Loucy (cell line): ENCODE measurements at regions not wholly inside any gene's neighbourhood (a gene's known extent, or its start where the extent isn't known, plus 50 kb on each side); places are given as distances from the start of the nearest gene placed in this dataset.

Source experiments
- H2AFZ ChIP-seq: fragments of 200-600 bp; sonication (generic); 2 replicates; pipeline ENCODE4 v1.6.0; 2016; ENCODE audit warnings: antibody characterized with exemption, mild to moderate bottlenecking, low read length, moderate library complexity
- H3F3A ChIP-seq: fragments of 200-600 bp; 2 replicates; pipeline ENCODE4 v1.6.0; 2016; ENCODE audit warnings: antibody characterized with exemption, low read depth, mild to moderate bottlenecking
- H3K27me3 ChIP-seq: fragments of 200-600 bp; sonication (generic); 2 replicates; pipeline ENCODE4 v1.6.1; 2014; ENCODE audit warnings: low read length, mild to moderate bottlenecking; ENCODE audit not compliant: insufficient read depth, poor library complexity, severe bottlenecking
- H3K36me3 ChIP-seq: fragments of 200-600 bp; sonication (generic); 2 replicates; pipeline ENCODE4 v1.6.1; 2016; ENCODE audit warnings: low read length; ENCODE audit not compliant: insufficient read depth
- H3K4me1 ChIP-seq: fragments of 200-600 bp; sonication (generic); 2 replicates; pipeline ENCODE4 v1.5.1; 2014; ENCODE audit warnings: low read length, mild to moderate bottlenecking; ENCODE audit not compliant: insufficient read depth, poor library complexity, severe bottlenecking
- H3K4me2 ChIP-seq: fragments of 200-600 bp; sonication (generic); 2 replicates; pipeline ENCODE4 v1.6.0; 2014; ENCODE audit warnings: antibody characterized with exemption, low read length, low read depth, mild to moderate bottlenecking; ENCODE audit not compliant: poor library complexity, severe bottlenecking
- H3K4me3 ChIP-seq: fragments of 200-600 bp; sonication (generic); 2 replicates; pipeline ENCODE4 v1.5.1; 2014; ENCODE audit warnings: low read length, mild to moderate bottlenecking, mixed read lengths; ENCODE audit not compliant: poor library complexity, severe bottlenecking
- H3K79me2 ChIP-seq: fragments of 200-600 bp; sonication (generic); 2 replicates; pipeline ENCODE4 v1.6.1; 2014; ENCODE audit warnings: low read length; ENCODE audit not compliant: insufficient read depth
- H3K9ac ChIP-seq: fragments of 200-600 bp; sonication (generic); 2 replicates; pipeline ENCODE4 v1.6.0; 2014; ENCODE audit warnings: mild to moderate bottlenecking, low read depth, low read length, moderate library complexity; ENCODE audit not compliant: poor library complexity, severe bottlenecking
- H3K9me2 ChIP-seq: fragments of 200-600 bp; sonication (generic); replicated peaks from 2 replicates; pipeline ENCODE4 v1.6.1; 2016; ENCODE audit warnings: low read depth, low read length, mixed read lengths
- H3K9me3 ChIP-seq: fragments of 200-600 bp; sonication (generic); 2 replicates; pipeline ENCODE4 v1.6.1; 2014; ENCODE audit warnings: mild to moderate bottlenecking, antibody characterized with exemption, low read length, low read depth; ENCODE audit not compliant: insufficient read depth
- H4K20me1 ChIP-seq: fragments of 200-600 bp; sonication (generic); 2 replicates; pipeline ENCODE4 v1.6.0; 2014; ENCODE audit warnings: antibody characterized with exemption, low read length, mild to moderate bottlenecking; ENCODE audit not compliant: insufficient read depth, poor library complexity, severe bottlenecking
- CTCF ChIP-seq: fragments of 200-600 bp; sonication (generic); conservative IDR thresholded peaks from 2 replicates; pipeline ENCODE4 v1.5.1; 2014; ENCODE audit warnings: mild to moderate bottlenecking, antibody characterized with exemption, low read length
- EZH2phosphoT487 ChIP-seq: fragments of 200-600 bp; IDR thresholded peaks from 2 replicates; pipeline ENCODE4 v1.6.1; 2018; ENCODE audit warnings: antibody characterized with exemption, mild to moderate bottlenecking, moderate library complexity, borderline replicate concordance

GRCh38 chr11:129696309-129696989, 119.2 kb upstream of the TMEM45B start:
- Histone ChIP-seq H3F3A (no peaks in the 10 kb centered on the region), H3K9ac (no peak overlapping the region), H3K27me3 (no peaks in the 10 kb centered on the region), H3K9me2 (no peaks in the 10 kb centered on the region), H3K9me3 (no peaks in the 10 kb centered on the region), H2AFZ (0 out of 2 replicates have a peak overlapping the region, but pooled peaks have one; percentile 45), H3K4me3 (peak overlapping the region; percentile 73), H4K20me1 (no peaks in the 10 kb centered on the region), H3K36me3 (no peaks in the 10 kb centered on the region), H3K4me2 (no peak overlapping the region), H3K79me2 (no peaks in the 10 kb centered on the region), H3K4me1 (no peaks in the 10 kb centered on the region)
- TF ChIP-seq CTCF, result no peak
- TF ChIP-seq EZH2phosphoT487, result no peak

- no peak overlapping the region for H3K4me2 ChIP-seq
- no peak overlapping the region for H3K9ac ChIP-seq
- H3K27me3 ChIP-seq, result no peaks in the 10 kb centered on the region
- H3K36me3 ChIP-seq, result no peaks in the 10 kb centered on the region
- H3K9me3 ChIP-seq, result no peaks in the 10 kb centered on the region
- no peaks in the 10 kb centered on the region for H3K4me1 ChIP-seq
- H4K20me1 ChIP-seq, result no peaks in the 10 kb centered on the region
- H2AFZ ChIP-seq, result no peak overlapping the region
- H3F3A ChIP-seq, result no peaks in the 10 kb centered on the region
- no peaks in the 10 kb centered on the region for H3K9me2 ChIP-seq
- no peaks in the 10 kb centered on the region for H3K79me2 ChIP-seq
- no peak overlapping the region for H3K4me3 ChIP-seq
- no peak for TF ChIP-seq CTCF
- TF ChIP-seq EZH2phosphoT487, result no peak
Measured at GRCh38 chr11:129698212-129698611, 117.4 kb upstream of the TMEM45B start.

- no peaks in the 10 kb centered on the region for H3K9me2 ChIP-seq
- no peaks in the 10 kb centered on the region for H3K27me3 ChIP-seq
- no peak overlapping the region for H3K4me3 ChIP-seq
- H3K4me2 ChIP-seq, result no peak overlapping the region
- no peaks in the 10 kb centered on the region for H3K79me2 ChIP-seq
- H3K9ac ChIP-seq, result no peak overlapping the region
- H3K9me3 ChIP-seq, result no peaks in the 10 kb centered on the region
- TF ChIP-seq EZH2phosphoT487, result no peak
- peak; percentile 47; the same call in 1 of the 2 replicates for TF ChIP-seq CTCF
- no peak overlapping the region for H2AFZ ChIP-seq
- H3K4me1 ChIP-seq, result no peaks in the 10 kb centered on the region
- H3K36me3 ChIP-seq, result no peaks in the 10 kb centered on the region
- no peaks in the 10 kb centered on the region for H3F3A ChIP-seq
- no peaks in the 10 kb centered on the region for H4K20me1 ChIP-seq
Measured at GRCh38 chr11:129699711-129700304, 115.8 kb upstream of the TMEM45B start.
